ENCODE measurements at regions not wholly inside any gene's neighbourhood (a gene's known extent, or its start where the extent isn't known, plus 50 kb on each side); places are given as distances from the start of the nearest gene placed in this dataset.
"Not testable (repeated sequence)": the region's sequence is repeated elsewhere in the genome, so short reads cannot be mapped to it uniquely, and the experiment has no call there.

DNA sequence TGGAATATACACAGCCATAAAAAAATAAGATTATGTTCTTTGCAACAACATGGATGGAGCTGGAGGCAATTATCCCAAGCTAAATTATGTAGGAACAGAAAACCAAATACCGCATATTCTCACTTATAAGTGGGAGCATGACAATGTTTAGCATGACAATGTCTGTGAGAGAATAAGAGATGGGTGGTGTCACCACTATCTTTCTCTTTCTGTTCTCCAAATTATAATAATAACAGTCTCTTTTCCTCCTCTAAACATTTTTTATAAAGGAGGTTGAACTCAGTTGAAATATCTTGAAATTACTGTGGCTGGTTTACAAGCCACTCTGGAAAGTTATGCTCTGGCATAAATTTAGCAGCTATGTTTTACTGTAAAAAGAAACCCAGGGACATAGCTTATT, 108.4 kb upstream of the NBPF19 start:
- DNase-seq: not testable (repeated sequence)

DNA sequence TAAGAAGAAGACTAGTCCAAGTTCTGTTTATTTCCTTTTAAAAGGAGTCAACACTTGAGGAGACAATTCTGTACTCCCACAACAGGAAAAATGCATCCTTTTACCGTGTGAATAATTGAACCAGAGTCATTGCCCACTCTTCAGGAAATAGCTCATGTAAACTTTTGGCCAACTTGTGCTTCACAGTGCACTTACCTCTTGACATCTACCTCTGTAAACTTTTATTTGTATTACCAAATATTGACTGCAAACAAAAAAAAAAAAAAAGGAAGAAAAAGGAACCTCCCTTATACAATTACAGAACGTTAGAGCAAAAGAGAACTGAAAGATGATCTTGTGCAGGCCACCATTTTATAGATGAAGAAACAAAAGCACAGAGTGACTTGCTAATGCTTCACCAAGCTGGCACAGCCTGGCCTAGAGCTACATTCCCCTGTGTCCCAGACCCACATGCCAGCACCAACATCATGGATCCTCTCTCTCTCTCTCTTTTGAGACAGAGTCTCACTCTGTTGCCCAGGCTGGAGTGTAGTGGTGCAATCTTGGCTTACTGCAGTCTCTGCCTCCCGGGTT, 107.3 kb upstream of the NBPF19 start:
- not testable (repeated sequence) for DNase-seq

DNA sequence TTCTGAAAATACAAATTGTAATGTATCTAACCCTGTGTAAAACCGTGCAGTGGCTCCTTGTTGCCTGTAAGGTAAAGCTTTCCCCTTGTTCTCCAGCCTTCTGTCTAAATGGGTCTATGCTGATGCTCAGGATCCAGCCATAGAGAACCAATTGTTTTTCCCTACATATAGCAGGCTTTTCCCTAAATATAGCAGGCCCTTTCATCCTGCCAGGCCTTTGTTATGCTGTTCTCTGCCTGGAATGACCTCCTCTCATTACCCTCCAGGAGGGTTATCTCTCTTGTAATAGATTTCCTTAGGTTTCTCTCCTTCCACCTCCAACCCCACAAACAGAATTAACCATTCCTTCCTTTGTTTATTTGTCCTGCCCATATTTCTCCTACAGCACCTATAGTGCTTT, 106.5 kb upstream of the NBPF19 start:
- DNase-seq: not testable (repeated sequence)

DNA sequence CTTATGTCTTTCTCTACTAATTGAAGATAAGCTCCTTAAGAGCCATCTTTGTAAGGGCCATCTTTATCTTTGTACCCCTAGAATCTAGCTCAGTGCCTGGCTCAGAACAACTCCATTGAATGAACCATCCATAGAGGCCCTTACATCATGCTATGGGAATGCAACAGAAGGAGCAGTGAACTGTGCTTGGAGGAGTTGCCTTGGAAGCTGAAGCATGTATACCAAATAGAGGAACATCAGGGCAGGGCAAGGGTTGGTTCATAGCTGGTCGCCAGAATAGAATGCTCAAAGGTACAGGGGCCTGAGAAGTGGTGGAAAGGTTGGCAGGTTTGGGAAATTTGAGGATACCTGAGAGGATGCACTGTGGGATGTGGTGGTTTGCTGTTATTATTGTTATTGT, 105.8 kb upstream of the NBPF19 start:
- not testable (repeated sequence) for DNase-seq

DNA sequence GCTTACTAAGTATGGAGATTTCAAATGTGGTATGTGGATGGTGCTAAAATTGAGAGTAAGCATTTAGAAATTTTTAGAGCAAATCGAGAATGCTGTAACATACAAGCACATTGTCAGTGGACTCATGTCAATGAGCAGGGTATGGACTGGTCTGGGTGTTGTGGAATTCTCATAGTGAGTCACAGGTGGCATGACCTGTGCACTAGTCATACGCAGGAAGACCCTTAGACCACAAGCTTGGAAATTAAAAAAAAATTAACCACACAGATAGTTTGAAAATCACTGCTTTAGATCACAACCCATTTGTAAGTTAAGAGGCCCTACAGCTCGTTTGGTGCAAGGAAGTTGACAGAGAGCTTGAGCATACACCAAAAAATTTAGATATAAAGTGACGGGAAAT, 102.9 kb upstream of the NBPF19 start:
- DNase-seq: not testable (repeated sequence)

DNA sequence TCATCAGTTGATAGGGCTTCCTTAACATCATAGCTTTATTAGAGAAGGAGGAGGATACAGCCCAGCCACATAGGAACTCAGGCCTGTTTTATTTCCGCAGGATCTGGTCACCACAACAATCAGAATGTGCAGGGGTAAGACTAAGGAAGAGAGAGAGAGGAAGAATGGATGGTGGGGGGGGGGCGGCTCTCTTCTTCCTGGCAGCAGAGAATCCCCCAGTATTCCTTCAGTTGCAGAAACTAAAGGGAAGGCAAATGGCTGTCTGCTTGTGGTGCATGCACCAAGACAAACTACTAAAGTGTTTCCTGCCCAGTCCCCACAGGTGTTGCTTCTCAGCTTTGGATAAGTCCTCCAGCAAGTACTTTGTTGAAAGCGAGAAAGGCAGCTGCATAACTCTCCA, 96.4 kb upstream of the NBPF19 start:
- DNase-seq: not testable (repeated sequence)

DNA sequence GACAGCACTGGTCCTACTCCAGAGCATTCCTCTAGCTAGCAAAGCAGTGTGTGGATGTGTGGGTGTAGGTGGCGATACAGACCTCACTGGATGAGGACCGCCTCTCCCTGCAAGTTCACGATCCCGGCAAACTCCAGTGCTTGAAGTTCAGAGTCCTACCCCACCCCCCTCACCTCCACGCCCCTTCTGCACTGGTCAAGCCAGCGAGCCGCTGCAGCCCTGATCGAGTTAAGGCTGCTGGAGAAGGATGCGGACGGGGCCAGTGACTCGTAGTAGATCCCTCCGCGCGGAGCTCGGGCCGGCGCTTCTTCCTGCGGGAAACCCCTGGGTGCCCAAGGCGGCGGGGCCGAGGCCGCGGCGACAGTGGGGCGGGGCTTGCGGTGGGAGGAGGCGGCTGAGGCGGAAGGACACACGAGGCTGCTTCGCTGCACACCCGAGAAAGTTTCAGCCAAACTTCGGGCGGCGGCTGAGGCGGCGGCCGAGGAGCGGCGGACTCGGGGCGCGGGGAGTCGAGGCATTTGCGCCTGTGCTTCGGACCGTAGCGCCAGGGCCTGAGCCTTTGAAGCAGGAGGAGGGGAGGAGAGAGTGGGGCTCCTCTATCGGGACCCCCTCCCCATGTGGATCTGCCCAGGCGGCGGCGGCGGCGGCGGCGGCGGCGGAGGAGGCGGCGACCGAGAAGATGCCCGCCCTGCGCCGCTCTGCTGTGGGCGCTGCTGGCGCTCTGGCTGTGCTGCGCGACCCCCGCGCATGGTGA, 84.5 kb upstream of the NBPF19 start:
- DNase-seq: peak; percentile 77

DNA sequence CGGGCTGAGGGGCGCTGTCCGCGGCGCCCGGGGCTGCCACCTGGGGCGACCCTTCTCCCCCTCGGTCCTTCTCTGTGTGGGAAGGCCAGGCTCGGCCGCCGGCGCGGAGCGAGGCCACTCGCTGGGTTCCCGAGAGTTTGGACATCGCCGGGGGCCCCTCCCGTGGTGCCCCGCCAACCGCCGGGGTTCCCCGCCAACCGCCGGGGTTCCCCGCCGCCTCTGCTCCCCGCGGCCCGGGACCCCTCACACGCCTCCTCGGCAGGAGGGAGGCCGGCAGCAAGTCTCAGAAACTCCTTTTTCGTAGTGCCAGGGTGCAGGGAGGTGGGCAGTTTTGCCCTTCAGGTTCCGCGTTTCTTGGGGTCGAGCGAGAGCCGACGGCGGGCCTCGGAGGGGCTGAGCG, 83.9 kb upstream of the NBPF19 start:
- not testable (repeated sequence) for DNase-seq

DNA sequence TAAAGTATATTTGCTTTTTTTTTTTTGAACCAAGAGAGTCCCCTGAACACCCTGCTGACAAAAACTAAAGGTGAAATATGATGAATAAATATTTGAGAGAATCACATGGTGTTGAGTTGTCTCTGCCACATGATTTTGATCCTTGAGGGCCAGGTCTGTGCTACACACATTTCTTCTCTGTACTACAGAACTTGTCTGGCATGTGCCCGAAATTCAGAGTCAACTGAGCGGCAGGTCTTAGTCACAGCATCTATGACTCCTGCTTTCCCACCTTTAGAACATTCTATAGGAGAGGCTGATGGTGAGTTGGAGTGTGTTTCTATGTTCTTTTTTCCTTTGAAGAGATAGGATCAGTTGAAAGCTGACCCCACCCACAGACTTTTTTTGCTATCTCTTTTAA, 79.0 kb upstream of the NBPF19 start:
- not testable (repeated sequence) for DNase-seq

DNA sequence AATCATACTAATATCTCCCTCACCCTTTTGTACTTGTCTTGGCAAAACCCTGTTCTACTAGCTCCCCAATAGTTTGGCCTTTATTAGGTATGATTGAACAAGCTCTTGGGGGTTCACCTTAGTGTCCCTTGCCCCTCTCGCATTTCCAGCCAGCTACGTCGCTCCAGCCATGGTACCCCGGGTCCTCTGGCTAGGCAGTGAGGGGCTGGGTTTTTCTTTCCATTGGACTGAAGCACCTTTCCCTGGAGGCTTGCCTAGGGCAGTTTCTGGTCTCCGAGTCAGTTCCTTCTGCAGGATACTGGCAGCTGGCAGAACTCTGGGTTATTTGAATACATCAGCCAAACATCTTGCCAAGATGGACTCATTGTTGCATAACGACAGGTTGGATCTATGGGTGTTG, 76.3 kb upstream of the NBPF19 start:
- not testable (repeated sequence) for DNase-seq

DNA sequence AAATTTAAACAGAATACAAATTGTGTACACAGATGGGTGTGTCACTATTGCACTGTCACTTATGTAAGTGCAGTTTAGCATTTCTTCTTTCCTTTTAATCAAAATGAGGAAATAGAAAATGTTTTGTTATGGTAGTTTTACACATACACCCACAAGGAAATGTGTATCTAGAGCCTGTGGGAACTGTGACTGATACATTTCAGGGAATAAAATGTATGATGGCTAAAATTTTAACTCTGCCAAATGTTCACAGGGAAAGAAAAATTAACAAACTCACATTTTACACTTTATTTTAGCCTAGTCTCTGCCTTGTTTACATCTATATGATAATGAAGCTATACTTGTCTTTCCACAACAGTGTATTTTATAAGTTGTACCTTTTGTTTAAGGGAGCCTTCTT, 66.4 kb upstream of the NBPF19 start:
- DNase-seq: not testable (repeated sequence)

DNA sequence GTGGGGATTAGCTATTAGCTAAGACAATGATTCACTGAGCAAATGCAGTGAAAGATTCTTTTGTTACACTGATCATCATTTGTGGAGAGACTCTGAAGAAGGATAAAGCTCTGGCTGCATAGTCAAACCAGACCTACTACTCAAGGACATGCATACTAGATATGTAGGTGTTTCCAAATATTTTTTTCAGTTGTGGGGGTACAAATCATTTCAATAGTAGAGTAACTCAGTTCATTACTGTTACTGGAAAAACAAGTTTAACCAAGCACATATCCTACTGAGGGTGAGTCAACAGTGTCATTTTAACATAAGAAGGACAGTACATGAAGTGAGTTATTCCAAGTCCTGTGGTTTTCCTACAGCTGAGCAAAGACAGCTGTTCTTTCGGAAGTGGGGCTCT, 59.5 kb upstream of the NBPF19 start:
- not testable (repeated sequence) for DNase-seq

DNA sequence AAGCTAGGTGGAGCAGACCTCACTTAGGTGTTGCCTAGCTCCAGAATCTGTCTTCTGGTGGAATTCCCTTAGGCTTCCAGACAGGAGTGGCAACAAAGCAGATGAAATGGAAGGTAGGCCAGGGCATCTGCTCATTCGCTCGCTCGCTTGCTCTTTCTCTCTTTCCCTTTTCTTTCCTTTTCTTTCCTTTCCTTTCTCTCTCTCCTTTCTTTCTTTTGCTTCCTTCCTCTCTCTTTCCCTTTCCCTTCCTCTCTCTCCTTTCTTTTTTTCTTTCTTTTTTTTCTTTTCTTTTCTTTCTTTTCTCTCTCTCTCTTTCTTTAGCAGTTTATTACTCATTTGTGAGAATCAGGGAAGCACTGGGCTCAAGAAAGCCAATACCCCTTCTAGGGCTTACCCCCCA, 56.1 kb upstream of the NBPF19 start:
- DNase-seq: not testable (repeated sequence)

DNA sequence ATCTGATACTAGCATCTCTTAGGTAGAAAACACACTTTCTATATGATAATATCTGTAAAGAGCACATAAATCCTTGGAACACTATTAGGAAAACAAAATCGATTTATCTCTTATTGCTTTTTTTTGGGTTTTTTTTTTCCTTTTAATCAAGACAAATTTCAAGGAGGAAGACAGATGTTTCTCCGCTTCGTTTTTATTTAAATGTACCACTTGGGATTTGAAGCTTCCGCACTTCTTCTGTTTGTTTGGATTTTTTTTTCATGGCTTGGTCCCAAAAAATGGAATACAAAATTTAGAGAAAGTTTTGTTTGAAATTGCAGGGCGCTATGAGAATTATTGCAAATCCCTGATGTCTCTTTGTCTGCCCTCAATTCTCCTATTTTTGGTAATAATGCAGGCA, 51.7 kb upstream of the NBPF19 start:
- DNase-seq: not testable (repeated sequence)

All from right forelimb (tissue), 1 donor.